Breast epithelium (tissue), 3 donors: ENCODE measurements at regions not wholly inside any gene's neighbourhood (a gene's known extent, or its start where the extent isn't known, plus 50 kb on each side); places are given as distances from the start of the nearest gene placed in this dataset.

Source experiments
- CTCF ChIP-seq, 3 donors: fragments of 450-650 bp; IDR thresholded peaks; one replicate each; pipeline ENCODE4 v1.5.1; 2016 to 2017; ENCODE audit warnings: antibody characterized with exemption in 3 of 3, mild to moderate bottlenecking in 3 of 3, moderate library complexity in 3 of 3
- POLR2AphosphoS5 ChIP-seq, 3 donors: sonication (generic); formaldehyde crosslinking; IDR thresholded peaks; one replicate each; pipeline ENCODE4 v1.6.1; 2017; ENCODE audit warnings: antibody characterized with exemption in 3 of 3

- no peak for TF ChIP-seq POLR2AphosphoS5 (IDR thresholded peaks at IDR 0.05)
- no peak for TF ChIP-seq CTCF (IDR thresholded peaks at IDR 0.05)
Observed at GRCh38 chr2:234258562-234259141, 208.2 kb downstream of the SPP2 start.
